ENCODE measurements at regions not wholly inside any gene's neighbourhood (a gene's known extent, or its start where the extent isn't known, plus 50 kb on each side); places are given as distances from the start of the nearest gene placed in this dataset.

DNA sequence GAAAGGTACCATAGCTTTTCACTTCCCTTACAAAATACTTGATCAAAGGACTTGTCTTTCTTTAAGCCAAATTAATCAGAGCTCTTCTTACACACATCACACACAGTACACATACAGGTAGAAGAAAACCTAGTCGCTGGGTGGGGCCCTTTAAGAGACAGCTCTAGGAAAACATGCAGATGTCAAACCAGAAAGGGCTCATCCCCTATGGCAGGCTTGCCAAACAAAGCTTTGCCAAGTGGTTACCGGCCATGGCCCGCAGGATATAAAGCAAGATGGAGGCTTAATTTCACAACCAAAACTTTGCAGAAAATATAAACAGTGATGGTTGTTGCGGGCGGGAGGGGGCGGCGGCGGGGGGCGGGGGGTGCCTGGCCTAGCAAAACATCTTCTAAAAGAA lies 2156.0 kb upstream of the PIK3C3 start:
- 23% methylated on average over 9 of the region's 9 CpGs for WGBS
- H3K27ac ChIP-seq = no peak overlapping the region
- no peaks in the 10 kb centered on the region for H3K27me3 ChIP-seq
- H3K9me3 ChIP-seq = no peaks in the 10 kb centered on the region
- TF ChIP-seq EP300 (IDR thresholded peaks at IDR 0.05) = no peak
- TF ChIP-seq POLR2A (IDR thresholded peaks at IDR 0.05) = no peak
- TF ChIP-seq, protein P1, sequence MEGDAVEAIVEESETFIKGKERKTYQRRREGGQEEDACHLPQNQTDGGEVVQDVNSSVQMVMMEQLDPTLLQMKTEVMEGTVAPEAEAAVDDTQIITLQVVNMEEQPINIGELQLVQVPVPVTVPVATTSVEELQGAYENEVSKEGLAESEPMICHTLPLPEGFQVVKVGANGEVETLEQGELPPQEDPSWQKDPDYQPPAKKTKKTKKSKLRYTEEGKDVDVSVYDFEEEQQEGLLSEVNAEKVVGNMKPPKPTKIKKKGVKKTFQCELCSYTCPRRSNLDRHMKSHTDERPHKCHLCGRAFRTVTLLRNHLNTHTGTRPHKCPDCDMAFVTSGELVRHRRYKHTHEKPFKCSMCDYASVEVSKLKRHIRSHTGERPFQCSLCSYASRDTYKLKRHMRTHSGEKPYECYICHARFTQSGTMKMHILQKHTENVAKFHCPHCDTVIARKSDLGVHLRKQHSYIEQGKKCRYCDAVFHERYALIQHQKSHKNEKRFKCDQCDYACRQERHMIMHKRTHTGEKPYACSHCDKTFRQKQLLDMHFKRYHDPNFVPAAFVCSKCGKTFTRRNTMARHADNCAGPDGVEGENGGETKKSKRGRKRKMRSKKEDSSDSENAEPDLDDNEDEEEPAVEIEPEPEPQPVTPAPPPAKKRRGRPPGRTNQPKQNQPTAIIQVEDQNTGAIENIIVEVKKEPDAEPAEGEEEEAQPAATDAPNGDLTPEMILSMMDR (IDR thresholded peaks at IDR 0.05) = no peak
- TF ChIP-seq POLR2AphosphoS5 (IDR thresholded peaks at IDR 0.05) = no peak
- no peaks in the 10 kb centered on the region for H3K36me3 ChIP-seq
- peaks cover 3% of the 10 kb centered on the region for H3K4me1 ChIP-seq
- H3K4me3 ChIP-seq = peak overlapping the region; percentile 42
- no peak for DNase-seq (ENCODE audit: low spot score in 2 of 2)

- no peaks in the 10 kb centered on the region for H3K9me3 ChIP-seq
- H3K36me3 ChIP-seq = no peaks in the 10 kb centered on the region
- TF ChIP-seq EP300 (IDR thresholded peaks at IDR 0.05) = no peak
- TF ChIP-seq, protein P1 (IDR thresholded peaks at IDR 0.05) = no peak
- TF ChIP-seq POLR2A (IDR thresholded peaks at IDR 0.05) = no peak
- no peak for TF ChIP-seq POLR2AphosphoS5 (IDR thresholded peaks at IDR 0.05)
- H3K4me3 ChIP-seq = no peak overlapping the region
- no peaks in the 10 kb centered on the region for H3K27me3 ChIP-seq
- WGBS = 74% methylated on average over 3 of the region's 3 CpGs
- DNase-seq (ENCODE audit: low spot score in 2 of 2) = no peak
- H3K27ac ChIP-seq = no peak overlapping the region
- H3K4me1 ChIP-seq = peaks cover 3% of the 10 kb centered on the region
Measured at GRCh38 chr18:39796393-39796792, 2158.6 kb upstream of the PIK3C3 start.

DNA sequence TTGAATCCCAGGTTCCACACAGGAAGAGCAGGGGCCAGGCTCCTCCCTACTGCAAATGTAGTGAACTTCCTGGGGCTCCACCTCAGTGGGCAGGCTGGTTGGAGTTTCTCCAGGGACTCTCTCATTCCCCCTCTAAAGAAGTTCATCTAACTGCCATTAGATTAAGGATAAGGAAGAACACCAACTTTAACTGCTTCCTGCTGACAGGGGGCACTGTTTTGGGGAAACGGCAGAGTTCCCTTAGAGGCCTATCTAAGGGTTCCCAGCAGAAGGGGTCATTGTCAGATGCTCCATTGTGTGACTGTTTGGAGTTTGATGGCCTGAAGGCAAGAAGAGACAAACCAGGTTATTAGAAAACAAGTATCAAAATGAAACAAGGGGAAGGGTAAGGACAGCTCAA lies 2159.7 kb upstream of the PIK3C3 start:
- no peak for DNase-seq (ENCODE audit: low spot score in 2 of 2)
- Histone ChIP-seq H3K9me3 (no peaks in the 10 kb centered on the region), H3K4me3 (no peak overlapping the region), H3K36me3 (no peaks in the 10 kb centered on the region), H3K4me1 (peaks cover 3% of the 10 kb centered on the region), H3K27ac (no peak overlapping the region), H3K27me3 (no peaks in the 10 kb centered on the region)
- WGBS = 79% methylated on average over 1 of the region's 1 CpG
- TF ChIP-seq, protein P1 (IDR thresholded peaks at IDR 0.05) = no peak
- TF ChIP-seq EP300 (IDR thresholded peaks at IDR 0.05) (no peak), POLR2A (IDR thresholded peaks at IDR 0.05) (no peak), POLR2AphosphoS5 (IDR thresholded peaks at IDR 0.05) (no peak)

DNA sequence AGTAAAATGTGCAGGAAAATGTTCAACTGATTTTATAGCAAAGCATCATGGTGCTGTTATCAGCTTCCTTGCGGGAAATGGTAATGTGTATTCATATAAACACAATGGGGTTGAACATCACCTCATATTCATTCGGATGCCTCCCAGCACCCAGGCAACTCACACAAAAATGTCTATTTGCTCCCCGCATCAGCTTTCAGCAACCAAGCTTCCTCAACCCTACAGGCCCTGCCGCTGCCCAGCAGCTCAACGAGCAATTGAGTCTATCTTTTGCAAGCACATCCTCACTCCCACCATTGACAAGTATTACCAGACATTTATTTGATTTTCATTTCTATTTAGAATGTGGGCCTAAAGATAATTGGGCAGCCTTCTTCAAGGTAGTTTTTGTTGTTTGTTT lies 2161.4 kb upstream of the PIK3C3 start:
- no peak for TF ChIP-seq POLR2AphosphoS5 (IDR thresholded peaks at IDR 0.05)
- no peaks in the 10 kb centered on the region for H3K4me1 ChIP-seq
- H3K36me3 ChIP-seq = no peaks in the 10 kb centered on the region
- H3K27me3 ChIP-seq = no peaks in the 10 kb centered on the region
- H3K4me3 ChIP-seq = no peak overlapping the region
- H3K9me3 ChIP-seq = no peaks in the 10 kb centered on the region
- H3K27ac ChIP-seq = no peak overlapping the region
- WGBS = 95% methylated on average over 5 of the region's 5 CpGs
- no peak for DNase-seq (ENCODE audit: low spot score in 2 of 2)

GRCh38 chr18:39788383-39788782 lies 2166.7 kb upstream of the PIK3C3 start:
- no peak overlapping the region for H3K27ac ChIP-seq
- no peaks in the 10 kb centered on the region for H3K9me3 ChIP-seq
- H3K4me1 ChIP-seq = no peaks in the 10 kb centered on the region
- DNase-seq (ENCODE audit: low spot score in 2 of 2) = no peak
- TF ChIP-seq POLR2A (IDR thresholded peaks at IDR 0.05) (no peak), POLR2AphosphoS5 (IDR thresholded peaks at IDR 0.05) (no peak), EP300 (IDR thresholded peaks at IDR 0.05) (no peak)
- TF ChIP-seq, protein P1 (IDR thresholded peaks at IDR 0.05) = no peak
- WGBS = 72% methylated on average over 1 of the region's 1 CpG
- no peak overlapping the region for H3K4me3 ChIP-seq
- H3K36me3 ChIP-seq = no peaks in the 10 kb centered on the region
- no peaks in the 10 kb centered on the region for H3K27me3 ChIP-seq

- Histone ChIP-seq H3K9me3 (no peaks in the 10 kb centered on the region), H3K27me3 (no peaks in the 10 kb centered on the region), H3K36me3 (no peaks in the 10 kb centered on the region), H3K4me3 (no peak overlapping the region), H3K4me1 (no peaks in the 10 kb centered on the region), H3K27ac (no peak overlapping the region)
- DNase-seq (ENCODE audit: low spot score in 2 of 2) = no peak
- TF ChIP-seq POLR2A (IDR thresholded peaks at IDR 0.05) = no peak
- TF ChIP-seq, protein P1 (IDR thresholded peaks at IDR 0.05) = no peak
- TF ChIP-seq EP300 (IDR thresholded peaks at IDR 0.05) = no peak
- TF ChIP-seq POLR2AphosphoS5 (IDR thresholded peaks at IDR 0.05) = no peak
Measured at GRCh38 chr18:39786477-39786876, 2168.6 kb upstream of the PIK3C3 start.
